Skeletal muscle cell (primary cell): ENCODE measurements at regions not wholly inside any gene's neighbourhood (a gene's known extent, or its start where the extent isn't known, plus 50 kb on each side); places are given as distances from the start of the nearest gene placed in this dataset.

ENCODE experiments used
- DNase-seq: peaks from one replicate; pipeline ENCODE4 v3.0.0-alpha.2; 2010; ENCODE audit warnings: low read depth
- H3K4me3 ChIP-seq: 2 replicates; pipeline ENCODE4 v1.5.1; 2011; ENCODE audit warnings: low read depth, mild to moderate bottlenecking, control low read depth, low read length, moderate library complexity

DNA sequence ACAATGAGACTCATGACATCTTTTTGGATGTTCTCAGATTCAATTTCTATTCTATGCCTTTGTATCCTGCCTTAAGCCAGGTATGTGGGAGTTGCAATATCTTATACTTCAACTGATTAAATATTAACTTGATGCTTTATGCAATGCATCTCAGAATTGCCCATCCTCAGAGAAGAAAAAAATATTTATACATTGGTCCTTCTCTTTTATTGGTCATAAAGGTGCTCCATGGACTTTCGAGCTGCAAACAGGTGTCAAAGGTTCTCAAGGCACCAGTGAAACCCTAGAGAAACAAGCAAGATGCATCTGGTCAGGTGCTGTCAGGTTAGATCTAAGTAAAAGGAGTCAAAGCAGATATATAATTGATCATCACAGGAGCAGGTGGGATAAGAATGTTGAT, 690.5 kb downstream of the PLCL1 start:
- no peak for DNase-seq
- H3K4me3 ChIP-seq = no peak overlapping the region

DNA sequence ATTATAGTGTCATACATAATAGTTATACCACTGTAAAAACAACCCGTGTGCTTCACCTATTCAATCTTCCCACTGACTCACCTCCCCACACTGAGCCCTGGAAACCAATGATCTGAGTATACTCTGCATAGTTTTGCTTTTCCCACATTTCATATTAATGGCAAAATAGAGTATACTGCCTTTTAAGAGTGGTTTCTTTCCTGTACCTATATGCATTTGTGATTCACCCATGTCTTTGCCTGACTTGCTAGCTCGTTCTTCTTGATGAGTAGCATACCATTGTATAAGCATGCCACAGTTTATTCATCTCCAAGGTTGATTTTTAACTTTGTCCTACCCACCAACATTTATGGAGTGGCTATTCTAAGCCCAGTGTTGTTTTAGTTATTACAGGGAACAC, 686.4 kb downstream of the PLCL1 start:
- no peak for DNase-seq
- H3K4me3 ChIP-seq = no peak overlapping the region

DNA sequence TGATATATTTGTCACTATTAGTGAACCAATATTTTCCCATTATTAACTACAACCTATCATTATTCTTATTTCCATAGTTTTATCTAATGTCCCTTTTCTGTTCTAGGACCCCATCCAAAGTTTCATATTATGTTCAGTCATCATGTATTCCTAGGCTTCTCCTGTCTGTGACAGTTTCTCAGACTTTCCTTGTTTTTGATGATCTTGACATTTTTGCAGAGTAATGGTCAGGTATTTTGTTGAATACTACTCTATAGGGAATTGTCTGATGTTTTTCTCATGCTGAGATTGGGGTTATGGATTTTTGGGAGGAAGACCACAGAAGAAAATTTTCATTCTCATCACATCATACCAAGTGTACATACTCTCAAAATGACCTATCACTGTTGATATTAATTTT, 684.6 kb downstream of the PLCL1 start:
- no peak overlapping the region for H3K4me3 ChIP-seq
- no peak for DNase-seq

DNA sequence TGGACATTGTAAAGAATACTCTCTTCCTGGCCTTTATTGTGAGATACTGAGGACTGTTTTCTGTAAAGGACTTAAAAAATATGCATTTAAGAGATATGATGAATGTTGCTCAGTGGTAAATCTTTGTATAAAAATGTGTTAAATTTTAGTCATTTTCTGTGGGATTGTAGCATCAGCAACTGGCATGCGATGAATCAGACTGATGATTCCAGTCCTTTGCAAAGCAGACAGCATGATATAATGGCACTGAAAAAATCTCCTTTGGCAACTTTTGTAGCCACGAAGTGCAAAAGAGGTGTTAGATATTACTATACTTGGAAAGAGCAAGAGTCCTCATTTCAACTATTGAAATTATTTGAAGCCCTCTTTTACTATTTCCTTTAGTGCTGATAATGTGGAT, 678.7 kb downstream of the PLCL1 start:
- no peak overlapping the region for H3K4me3 ChIP-seq
- DNase-seq = no peak

DNA sequence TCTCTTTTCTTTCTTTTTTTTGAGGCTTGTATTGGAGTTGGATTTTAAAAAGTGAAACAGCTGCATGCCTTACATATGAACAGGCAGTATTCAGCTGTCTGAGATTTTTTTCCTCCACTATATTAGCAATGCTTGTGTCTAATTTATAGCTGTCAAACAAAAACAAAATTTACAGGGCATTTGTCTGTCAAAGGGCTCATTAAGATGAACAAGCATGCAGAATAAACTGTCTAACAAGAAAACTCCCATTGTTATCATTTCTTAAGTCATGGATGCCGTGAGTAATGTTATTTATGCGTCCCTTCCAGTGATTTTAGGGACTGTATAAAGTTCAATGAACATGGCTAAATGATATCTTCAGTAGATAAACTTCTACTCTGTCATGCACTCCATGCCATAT, 674.7 kb downstream of the PLCL1 start:
- DNase-seq = no peak
- H3K4me3 ChIP-seq = no peak overlapping the region

DNA sequence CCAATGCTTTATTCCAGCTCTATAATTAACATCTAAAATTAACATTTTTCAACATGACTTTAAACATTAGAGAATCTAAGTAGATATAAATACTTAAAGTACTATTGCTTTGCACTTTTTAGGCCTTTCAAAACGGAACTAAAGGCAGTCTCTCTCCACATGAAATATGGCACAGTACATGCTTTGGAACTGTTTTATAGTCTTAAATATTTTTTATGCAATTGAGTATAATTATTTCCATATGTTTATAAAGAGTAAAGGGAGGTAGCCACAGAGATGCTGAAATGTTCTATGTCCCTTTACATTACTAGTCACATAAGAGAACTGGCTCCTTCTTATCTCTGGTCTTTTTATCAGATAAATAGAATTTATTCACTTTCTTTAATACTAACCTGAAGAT, 674.0 kb downstream of the PLCL1 start:
- DNase-seq = no peak
- no peak overlapping the region for H3K4me3 ChIP-seq

DNA sequence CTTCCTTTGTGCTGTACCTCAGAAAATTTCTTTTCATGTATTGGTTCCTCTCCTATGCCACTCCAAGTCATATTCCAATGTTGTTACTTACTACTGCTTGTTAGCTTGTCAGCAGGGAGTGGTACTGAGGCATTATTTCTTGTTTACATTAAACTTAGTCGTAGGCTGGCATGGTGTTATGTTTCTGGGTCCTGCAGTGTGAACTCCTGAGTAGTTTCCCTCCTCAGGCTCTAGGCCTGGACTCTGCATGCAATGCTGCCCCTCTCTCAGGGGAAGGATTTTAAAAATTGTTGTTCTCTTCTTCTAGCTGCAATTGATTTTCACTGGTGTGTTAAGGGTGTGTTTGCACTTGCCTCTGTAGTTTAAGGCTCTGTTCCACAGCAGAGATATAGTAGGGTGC, 671.6 kb downstream of the PLCL1 start:
- no peak for DNase-seq
- H3K4me3 ChIP-seq = no peak overlapping the region

DNA sequence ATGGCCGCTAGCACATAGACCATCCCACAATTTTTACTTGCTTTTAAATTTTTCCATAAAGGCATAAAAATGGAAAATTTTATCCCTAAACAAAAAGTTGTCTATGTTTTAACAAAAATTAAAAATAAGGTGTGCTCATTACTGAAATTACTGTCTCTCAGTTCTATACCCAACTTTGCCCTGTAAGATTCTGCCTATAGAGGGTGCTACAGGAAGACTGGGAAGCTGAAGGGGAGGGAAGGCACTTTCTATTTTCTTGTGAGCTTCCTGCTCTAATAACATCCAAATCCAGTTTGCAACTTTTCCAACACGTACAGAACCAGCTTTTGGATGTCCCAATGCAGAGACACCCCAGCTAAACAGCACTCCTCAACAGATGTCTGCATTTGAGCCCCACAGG, 666.9 kb downstream of the PLCL1 start:
- no peak for DNase-seq
- H3K4me3 ChIP-seq = no peak overlapping the region

DNA sequence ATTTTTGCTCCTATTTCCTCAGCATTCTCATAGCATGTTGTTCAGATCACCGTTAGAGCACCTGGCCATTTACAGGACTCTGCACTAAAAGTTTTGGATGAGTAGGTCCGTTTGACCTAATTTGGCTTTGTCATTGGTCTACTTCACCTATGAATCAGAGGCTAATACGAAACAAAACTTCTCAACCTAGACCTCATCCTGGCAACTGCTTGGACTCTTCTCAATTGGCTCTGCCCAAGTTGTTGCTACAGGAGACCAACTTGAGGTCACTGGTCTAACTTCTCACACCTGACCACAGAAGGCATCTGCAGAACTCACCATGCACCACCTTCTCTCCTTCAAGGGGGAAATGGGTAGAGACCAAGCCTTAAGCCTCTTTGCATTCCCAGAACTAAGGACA, 663.7 kb downstream of the PLCL1 start:
- no peak overlapping the region for H3K4me3 ChIP-seq

DNA sequence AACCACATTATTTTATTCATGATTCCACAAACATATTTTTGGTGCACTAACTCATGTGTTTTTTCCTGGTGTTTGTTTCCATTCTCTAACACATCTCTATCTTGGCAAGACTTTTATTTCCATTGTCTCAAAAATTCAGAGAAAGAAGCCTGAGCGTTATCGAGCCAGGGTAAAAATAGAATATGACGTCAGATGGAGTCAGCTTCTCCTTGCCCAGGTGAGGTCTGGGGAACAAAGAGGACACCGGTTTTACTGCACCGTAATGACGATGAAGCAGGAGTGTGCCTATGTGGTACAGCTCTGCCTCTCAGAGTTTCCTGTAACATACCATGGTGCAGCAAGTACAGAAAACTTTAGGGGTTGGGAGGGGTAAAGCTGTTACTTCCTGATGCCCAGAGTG, 661.6 kb downstream of the PLCL1 start:
- no peak overlapping the region for H3K4me3 ChIP-seq
- no peak for DNase-seq

More for the DNA sequence above, 663.7 kb downstream of the PLCL1 start:
- DNase-seq = no peak

DNA sequence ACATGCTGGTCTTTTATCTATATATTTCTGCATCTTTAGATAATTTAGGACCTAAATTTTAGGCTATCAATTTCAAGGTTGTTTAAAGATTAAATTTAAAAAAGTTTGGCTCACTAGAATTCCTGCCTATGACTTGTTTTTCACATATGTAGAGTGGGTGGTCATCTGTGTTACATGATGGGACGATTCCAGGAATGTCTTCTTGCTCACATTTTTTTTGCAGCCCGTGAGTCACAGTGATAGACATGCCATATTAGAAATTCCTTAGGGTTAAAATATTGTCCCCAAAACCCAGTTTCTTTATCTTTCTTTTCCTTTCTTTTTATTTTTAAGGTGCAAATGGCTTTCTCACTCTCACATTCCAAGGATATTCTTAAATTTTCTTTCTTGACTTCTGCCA, 652.0 kb downstream of the PLCL1 start:
- no peak for DNase-seq
- no peak overlapping the region for H3K4me3 ChIP-seq

DNA sequence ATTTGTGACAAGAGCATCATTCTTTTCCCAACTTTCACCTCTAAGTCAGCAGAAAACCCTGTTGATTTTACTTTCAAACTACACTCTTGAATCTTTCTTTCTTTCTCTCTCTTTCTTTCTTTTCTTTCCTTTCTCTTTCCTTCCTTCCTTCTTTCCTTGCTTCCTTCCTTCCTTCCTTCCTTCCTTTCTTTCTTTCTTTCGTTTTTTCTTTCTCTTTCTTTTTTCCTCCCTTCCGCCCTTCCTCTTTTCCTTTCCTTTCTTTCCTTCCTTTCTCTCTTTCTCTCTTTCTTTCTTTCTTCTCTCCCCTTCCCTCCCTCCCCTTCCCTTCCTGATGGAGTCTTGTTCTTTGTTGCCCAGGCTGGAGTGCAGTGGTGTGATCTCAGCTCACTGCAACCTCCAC, 649.5 kb downstream of the PLCL1 start:
- no peak for DNase-seq
- no peak overlapping the region for H3K4me3 ChIP-seq

DNA sequence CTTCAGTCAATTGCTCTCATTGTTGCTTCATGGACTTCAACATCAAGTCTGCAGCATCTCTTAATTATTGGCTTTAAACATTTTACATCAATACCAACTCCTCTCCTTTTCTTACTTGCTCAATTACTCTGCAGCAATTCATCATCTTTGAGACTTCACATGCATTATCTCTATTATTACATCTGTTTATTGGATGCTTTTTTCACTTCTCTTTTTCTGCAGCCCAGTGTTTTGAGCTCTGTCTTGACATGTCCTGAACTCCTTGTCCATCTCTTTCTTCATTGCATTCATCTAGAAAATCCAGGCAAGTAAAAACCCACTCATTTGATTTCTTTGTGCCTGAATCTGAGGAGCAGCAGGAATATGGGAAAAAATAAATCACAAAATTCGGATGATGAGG, 647.9 kb downstream of the PLCL1 start:
- no peak overlapping the region for H3K4me3 ChIP-seq
- DNase-seq = no peak

DNA sequence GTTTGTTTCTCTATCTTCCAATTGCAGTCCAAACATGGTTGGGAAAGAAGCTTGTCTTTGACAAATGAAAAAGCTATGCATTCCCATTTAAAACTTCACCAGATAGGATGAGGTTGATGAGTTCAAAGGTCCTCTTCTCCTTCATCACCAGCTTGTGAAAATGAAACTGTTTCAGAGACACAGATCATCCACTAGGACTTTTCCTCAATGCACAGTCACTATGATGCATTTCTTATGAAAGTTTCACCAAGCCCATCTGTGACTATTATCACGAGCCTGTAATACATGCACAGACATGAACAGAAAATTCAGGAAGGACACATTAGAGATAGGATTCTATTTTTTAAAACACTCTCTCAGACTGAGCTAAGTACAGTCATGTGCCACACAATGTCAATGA, 644.4 kb downstream of the PLCL1 start:
- no peak for DNase-seq
- H3K4me3 ChIP-seq = no peak overlapping the region

DNA sequence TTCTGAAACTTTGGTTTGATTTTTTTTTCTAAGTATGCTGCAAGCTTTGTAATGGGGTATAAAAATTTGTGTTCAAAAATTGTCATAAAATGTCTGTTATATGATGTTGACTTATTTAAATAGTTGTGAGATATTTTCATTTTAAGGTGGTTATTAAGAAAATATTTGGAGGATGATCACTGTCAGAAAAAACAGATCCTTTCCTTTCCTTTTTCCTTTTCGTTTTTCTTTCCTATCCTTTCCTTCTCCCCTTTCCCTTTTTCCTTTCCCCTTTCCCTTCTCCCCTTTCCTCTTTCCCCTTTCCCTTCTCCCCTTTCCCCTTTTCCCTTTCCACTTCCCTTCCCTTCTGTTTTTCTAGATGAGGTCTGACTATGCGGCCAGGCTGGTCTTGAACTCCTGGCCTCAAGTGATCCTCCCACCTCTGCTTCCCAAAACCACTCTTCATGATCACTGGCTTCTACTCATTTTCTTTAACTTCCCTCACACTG, 640.5 kb downstream of the PLCL1 start:
- DNase-seq = no peak
- no peak overlapping the region for H3K4me3 ChIP-seq

DNA sequence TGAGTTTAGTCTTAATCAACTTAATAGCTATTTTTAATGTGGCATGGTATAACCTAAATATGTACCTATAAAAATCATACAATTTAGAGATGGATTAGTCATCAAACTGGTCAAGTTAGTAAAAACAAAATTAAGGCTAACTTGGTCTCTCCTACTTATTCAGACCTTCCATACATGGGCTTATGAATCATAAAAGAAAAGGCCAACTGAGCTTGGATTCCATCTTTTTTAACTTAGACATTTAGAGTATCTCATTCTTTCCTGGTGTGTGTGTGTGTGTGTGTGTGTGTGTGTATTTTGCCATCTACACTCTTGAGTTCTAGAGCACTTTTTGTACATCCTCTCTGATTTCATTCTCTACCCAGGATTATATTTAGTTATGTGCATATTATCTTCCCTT, 637.5 kb downstream of the PLCL1 start:
- no peak overlapping the region for H3K4me3 ChIP-seq
- DNase-seq = no peak

DNA sequence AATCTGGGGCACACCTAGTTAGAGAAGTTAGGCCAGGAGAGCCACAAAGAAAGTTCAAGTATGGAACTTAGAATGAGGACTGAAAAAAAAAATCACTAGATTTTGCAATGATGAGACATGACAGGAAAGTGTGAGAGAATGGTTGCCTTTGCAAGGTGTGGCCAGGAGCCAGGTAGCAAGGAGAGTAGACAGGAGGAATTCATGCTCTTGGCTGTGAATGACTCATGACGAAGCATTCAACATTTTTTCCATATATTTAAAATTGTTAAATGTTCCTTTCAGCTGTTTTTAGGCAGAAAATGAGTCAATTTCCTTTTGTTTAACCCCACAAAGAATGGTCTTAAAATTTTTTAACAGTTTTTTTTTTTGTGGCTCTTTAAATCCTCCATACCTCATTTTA, 636.9 kb downstream of the PLCL1 start:
- DNase-seq = no peak
- no peak overlapping the region for H3K4me3 ChIP-seq

DNA sequence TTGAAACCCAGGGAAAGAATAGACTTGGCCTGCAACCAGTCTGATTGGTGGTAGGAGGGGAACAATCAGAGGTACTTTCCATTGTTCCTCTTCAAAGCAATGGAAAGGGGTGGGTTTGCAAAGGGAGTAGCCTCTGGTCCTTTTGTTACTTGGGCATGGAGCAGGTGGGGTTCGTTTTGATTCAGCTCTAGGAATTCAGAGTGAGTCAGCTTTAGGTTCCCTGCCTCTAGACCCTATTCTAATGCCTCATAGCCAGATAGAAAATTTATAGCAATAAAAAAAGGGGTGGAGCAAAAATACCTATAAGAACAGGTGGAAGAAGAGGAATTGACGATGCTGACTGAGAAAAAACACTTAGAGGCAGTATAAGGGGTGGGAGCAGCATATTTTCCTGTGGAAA, 636.4 kb downstream of the PLCL1 start:
- DNase-seq = no peak

DNA sequence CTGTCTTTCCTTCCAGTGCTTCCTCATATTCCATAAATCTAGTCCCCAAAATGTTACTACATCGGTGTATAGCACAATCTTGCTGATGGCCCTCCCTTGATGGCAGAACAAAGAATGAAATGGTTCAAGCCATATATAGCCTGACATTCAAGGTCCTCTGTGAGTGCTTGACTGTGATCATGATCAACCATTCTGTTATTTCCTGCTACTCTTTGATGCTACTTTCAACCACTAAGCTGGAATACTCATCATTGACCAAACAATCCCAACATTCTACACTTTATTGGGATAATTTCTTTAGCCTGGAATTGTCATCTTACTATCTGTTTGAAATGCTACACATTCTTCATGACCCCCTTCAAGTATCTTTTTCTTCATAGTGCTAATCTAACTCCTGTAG, 633.9 kb downstream of the PLCL1 start:
- no peak for DNase-seq
- H3K4me3 ChIP-seq = no peak overlapping the region

More for the DNA sequence above, 636.4 kb downstream of the PLCL1 start:
- H3K4me3 ChIP-seq = no peak overlapping the region

DNA sequence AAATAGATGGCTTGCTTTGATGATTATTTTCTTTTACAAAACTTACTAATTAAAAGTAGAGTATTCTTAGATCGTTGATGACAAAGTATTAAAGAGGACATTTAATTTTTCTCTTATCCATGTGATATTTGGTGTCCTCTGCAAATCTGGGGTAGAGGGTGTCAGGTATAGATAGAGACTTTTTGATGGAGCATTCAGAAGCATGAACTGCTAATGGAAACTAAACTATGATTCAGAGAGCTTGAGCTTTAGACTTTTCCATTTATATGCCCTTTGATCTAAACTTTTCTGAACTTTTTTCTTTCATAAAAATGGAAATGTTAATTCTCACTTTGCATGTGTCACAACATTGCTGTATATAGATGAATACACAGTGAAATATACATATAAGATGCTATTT, 619.7 kb downstream of the PLCL1 start:
- no peak for DNase-seq

DNA sequence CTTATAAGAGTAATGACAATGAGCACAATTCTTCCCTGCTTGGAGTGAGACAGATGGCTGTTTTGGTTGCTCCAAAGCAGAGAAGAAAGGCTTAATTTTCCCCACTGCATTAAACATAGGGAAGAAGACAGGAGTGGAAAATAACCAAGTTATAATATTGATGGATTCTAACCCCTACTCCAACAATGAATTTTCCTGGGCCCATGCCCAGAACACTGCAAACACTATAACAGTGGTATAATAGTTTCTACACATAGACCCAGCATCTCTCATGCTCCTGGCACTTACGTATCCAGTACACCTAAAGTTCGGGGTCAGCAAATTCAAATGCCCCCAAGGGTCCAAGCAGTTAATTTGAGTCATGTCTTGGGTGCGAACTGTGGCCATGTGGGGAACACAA, 613.4 kb downstream of the PLCL1 start:
- H3K4me3 ChIP-seq = no peak overlapping the region
- DNase-seq = no peak

More for the DNA sequence above, 619.7 kb downstream of the PLCL1 start:
- H3K4me3 ChIP-seq = no peak overlapping the region

DNA sequence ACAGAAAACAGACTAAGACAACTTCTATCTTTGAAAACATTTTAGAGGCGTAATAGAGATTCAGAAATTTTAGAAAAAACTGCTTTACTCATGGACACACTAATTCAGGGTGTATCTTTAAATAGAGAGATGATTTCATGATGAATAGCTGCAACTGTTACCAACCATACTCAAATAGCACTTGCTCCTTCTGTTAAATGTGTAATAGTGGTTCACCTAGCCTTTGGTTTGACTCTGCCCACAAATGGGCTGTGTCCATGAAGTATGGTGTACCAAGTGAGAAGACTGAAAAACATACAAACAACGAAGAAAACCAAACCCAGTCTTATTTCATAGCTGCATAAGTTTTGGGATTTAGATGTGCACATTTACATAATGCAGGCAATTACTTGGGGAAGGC, 610.6 kb downstream of the PLCL1 start:
- DNase-seq = no peak
- no peak overlapping the region for H3K4me3 ChIP-seq
